Frontal cortex (tissue), 3 donors: ENCODE measurements at regions not wholly inside any gene's neighbourhood (a gene's known extent, or its start where the extent isn't known, plus 50 kb on each side); places are given as distances from the start of the nearest gene placed in this dataset.
"Not testable (repeated sequence)": the region's sequence is repeated elsewhere in the genome, so short reads cannot be mapped to it uniquely, and the experiment has no call there.

Experiments
- DNase-seq, 2 donors: peaks; one replicate each; pipeline ENCODE4 v3.0.0; 2012; ENCODE audit warnings: low spot score in 2 of 2
- FAIRE-seq: peaks from 2 replicates; lab custom pipeline; 2012; peaks lifted over from hg19 to GRCh38; lab: Jason Lieb, UNC
- donor health status: control.
- donor health status: control.
- donor health status: control.

GRCh38 chr2:57443973-57444521 is 602.6 kb upstream of the VRK2 start:
- FAIRE-seq (no peak), DNase-seq (no peak)

GRCh38 chr2:57444752-57445430 is 601.7 kb upstream of the VRK2 start:
- DNase-seq (no peak), FAIRE-seq (no peak)

GRCh38 chr2:57448816-57449215 is 597.8 kb upstream of the VRK2 start:
- DNase-seq (no peak), FAIRE-seq (no peak)

- FAIRE-seq (no peak), DNase-seq (no peak)
These were observed 596.4 kb upstream of the VRK2 start for GRCh38 chr2:57450170-57450569.

- DNase-seq, result no peak
- no peak for FAIRE-seq
These were observed 594.0 kb upstream of the VRK2 start for GRCh38 chr2:57452634-57453033.

GRCh38 chr2:57453945-57454344 is 592.7 kb upstream of the VRK2 start:
- FAIRE-seq (no peak), DNase-seq (no peak)

GRCh38 chr2:57460396-57461276 is 586.0 kb upstream of the VRK2 start:
- FAIRE-seq, result no peak
- no peak for DNase-seq

- FAIRE-seq (no peak), DNase-seq (no peak)
These were observed 585.0 kb upstream of the VRK2 start for GRCh38 chr2:57461624-57462023.

- FAIRE-seq (no peak), DNase-seq (no peak)
These were observed 581.5 kb upstream of the VRK2 start for GRCh38 chr2:57465067-57465466.

- DNase-seq, result no peak
- FAIRE-seq, result no peak
These were observed 580.6 kb upstream of the VRK2 start for GRCh38 chr2:57465967-57466366.

- no peak for FAIRE-seq
These were observed 571.2 kb upstream of the VRK2 start for GRCh38 chr2:57475391-57475790.

GRCh38 chr2:57479981-57480380 is 566.6 kb upstream of the VRK2 start:
- DNase-seq, result no peak

More at GRCh38 chr2:57475391-57475790, 571.2 kb upstream of the VRK2 start:
- DNase-seq, result no peak

GRCh38 chr2:57488061-57488460 is 558.5 kb upstream of the VRK2 start:
- DNase-seq (no peak), FAIRE-seq (no peak)

More at GRCh38 chr2:57479981-57480380, 566.6 kb upstream of the VRK2 start:
- FAIRE-seq, result no peak

- no peak for FAIRE-seq
- no peak for DNase-seq
These were observed 555.9 kb upstream of the VRK2 start for GRCh38 chr2:57490741-57491140.

- FAIRE-seq, result no peak
These were observed 555.4 kb upstream of the VRK2 start for GRCh38 chr2:57491213-57491612.

GRCh38 chr2:57493966-57494365 is 552.6 kb upstream of the VRK2 start:
- not testable (repeated sequence) for FAIRE-seq, DNase-seq

More at GRCh38 chr2:57491213-57491612, 555.4 kb upstream of the VRK2 start:
- DNase-seq, result no peak

- DNase-seq (peak in 1 of 2 donors; percentile 18), FAIRE-seq (no peak)
These were observed 549.0 kb upstream of the VRK2 start for GRCh38 chr2:57497489-57498096.

- no peak for DNase-seq
- FAIRE-seq, result no peak
These were observed 541.8 kb upstream of the VRK2 start for GRCh38 chr2:57504787-57505186.

GRCh38 chr2:57509189-57509588 is 537.4 kb upstream of the VRK2 start:
- DNase-seq, result no peak
- no peak for FAIRE-seq

GRCh38 chr2:57510704-57511103 is 535.9 kb upstream of the VRK2 start:
- no peak for FAIRE-seq
- DNase-seq, result no peak
